HepG2 (cell line): ENCODE measurements at regions not wholly inside any gene's neighbourhood (a gene's known extent, or its start where the extent isn't known, plus 50 kb on each side); places are given as distances from the start of the nearest gene placed in this dataset.

ENCODE experiments used
- ATAC-seq: fragments of 200-7000 bp; cut with Tn5 transposase; 3 replicates; pipeline ENCODE4 v1.9.1; 2020; ENCODE audit warnings: mild to moderate bottlenecking, moderate library complexity
- BruUV-seq: library from RNA; stranded (reverse); fragments of 400-500 nt; replicated peaks from 2 replicates; lab custom pipeline; 2021; lab: Mats Ljungman, UMichigan
- CTCF ChIA-PET: fragments of 300-600 bp; formaldehyde crosslinking; extraction: SDS; loops from one replicate; lab custom pipeline; 2021; ENCODE audit warnings: low total read pairs, inconsistent platforms, low intra/inter-chr PET ratio; lab: Yijun Ruan, JAX
- POLR2A ChIA-PET: fragments of 350-600 bp; sonication (Branson Sonifier 250); formaldehyde crosslinking; loops from one replicate; lab custom pipeline; 2020; ENCODE audit warnings: antibody characterized with exemption, inconsistent platforms; lab: Yijun Ruan, JAX
- DNase-seq: peaks from one replicate; pipeline ENCODE4 v3.0.0-alpha.2; 2015; ENCODE audit warnings: low spot score
- FAIRE-seq: peaks from 3 replicates; lab custom pipeline; 2011; peaks lifted over from hg19 to GRCh38; lab: Jason Lieb, UNC
- H2AFZ ChIP-seq: one replicate; pipeline ENCODE4 v1.6.1; 2011; ENCODE audit warnings: low read length, inconsistent platforms
- H3K27ac ChIP-seq: fragments of 300-600 bp; 3 replicates; pipeline ENCODE4 v1.8.0; 2011; ENCODE audit warnings: mixed run types, mild to moderate bottlenecking, mixed read lengths, low read length, inconsistent platforms; ENCODE audit not compliant: insufficient read depth; ENCODE audit errors: extremely low read length
- H3K27me3 ChIP-seq, 2 experiments: fragments of 200-600 bp in 1 of 2; 2 replicates in 1 of 2; 3 replicates in 1 of 2; pipeline versions ENCODE4 v1.6.0 to v1.8.0; 2011; ENCODE audit warnings: low read length in 2 of 2, mild to moderate bottlenecking in 2 of 2, moderate library complexity in 2 of 2, inconsistent platforms in 1 of 2; ENCODE audit not compliant: insufficient read depth in 2 of 2, control insufficient read depth in 1 of 2
- H3K36me3 ChIP-seq, 2 experiments: fragments of 200-600 bp in 1 of 2; replicated peaks in 1 of 2; 2 replicates in 1 of 2; 3 replicates in 1 of 2; pipeline versions ENCODE4 v1.5.1 to v1.8.0; 2011; ENCODE audit warnings: low read length in 2 of 2, inconsistent platforms in 1 of 2; ENCODE audit not compliant: insufficient read depth in 2 of 2, control insufficient read depth in 1 of 2
- H3K4me1 ChIP-seq: 2 replicates; pipeline ENCODE4 v1.5.1; 2012; ENCODE audit warnings: low read length, inconsistent platforms; ENCODE audit not compliant: insufficient read depth
- H3K4me2 ChIP-seq: 2 replicates; pipeline ENCODE4 v1.6.0; 2011; ENCODE audit warnings: low read depth, low read length, inconsistent platforms
- H3K4me3 ChIP-seq, 3 experiments: fragments of 200-600 bp in 1 of 3; sonication (generic), shearing (Covaris generic) in 1 of 3; replicated peaks in 1 of 3; 2 replicates each; pipeline ENCODE4 v1.5.1; 2011 to 2016; ENCODE audit warnings: low read length in 3 of 3, inconsistent platforms in 2 of 3, low read depth in 2 of 3, mild to moderate bottlenecking in 2 of 3, control low read depth in 1 of 3, mixed read lengths in 1 of 3; ENCODE audit not compliant: insufficient read depth in 1 of 3
- H3K79me2 ChIP-seq: one replicate; pipeline ENCODE4 v1.6.1; 2011; ENCODE audit warnings: low read length, inconsistent platforms; ENCODE audit not compliant: insufficient read depth
- H3K9ac ChIP-seq: 2 replicates; pipeline ENCODE4 v1.6.0; 2011; ENCODE audit warnings: mild to moderate bottlenecking, low read depth, low read length, inconsistent platforms; ENCODE audit not compliant: insufficient read depth
- H3K9me3 ChIP-seq: 2 replicates; pipeline ENCODE4 v1.5.1; 2012; ENCODE audit warnings: mild to moderate bottlenecking, low read length
- H4K20me1 ChIP-seq: 2 replicates; pipeline ENCODE4 v1.6.0; 2011; ENCODE audit warnings: inconsistent platforms, mild to moderate bottlenecking, low read length, moderate library complexity; ENCODE audit not compliant: insufficient read depth
- CC2D1A ChIP-seq: sonication (generic); formaldehyde crosslinking; IDR thresholded peaks from 2 replicates; pipeline ENCODE4 v1.8.1; 2023; ENCODE audit warnings: mild to moderate bottlenecking, missing genetic modification reagents
- CENPT ChIP-seq: sonication (generic); formaldehyde crosslinking; IDR thresholded peaks from 2 replicates; pipeline ENCODE4 v1.8.0; 2022; ENCODE audit warnings: low read depth, mild to moderate bottlenecking, moderate library complexity, missing genetic modification reagents
- ELF1 ChIP-seq: sonication (generic); formaldehyde crosslinking; IDR thresholded peaks from 2 replicates; pipeline ENCODE4 v1.4.0; 2020; ENCODE audit warnings: missing genetic modification reagents
- ERF ChIP-seq: IDR thresholded peaks from 2 replicates; pipeline ENCODE4 v1.6.1; 2018; ENCODE audit warnings: missing biosample characterization, missing genetic modification reagents
- IRX3 ChIP-seq: sonication (generic); formaldehyde crosslinking; IDR thresholded peaks from 2 replicates; pipeline ENCODE4 v1.8.1; 2023; ENCODE audit warnings: mild to moderate bottlenecking, low read depth, missing genetic modification reagents, borderline replicate concordance
- KDM6A ChIP-seq: IDR thresholded peaks from 2 replicates; pipeline ENCODE4 v1.6.1; 2016; ENCODE audit warnings: low read depth
- MLXIP ChIP-seq: sonication (generic); formaldehyde crosslinking; IDR thresholded peaks from 2 replicates; pipeline ENCODE4 v1.9.0; 2021; ENCODE audit warnings: missing genetic modification reagents, borderline replicate concordance
- SNAI1 ChIP-seq: sonication (generic); formaldehyde crosslinking; IDR thresholded peaks from 2 replicates; pipeline ENCODE4 v1.5.0; 2020; ENCODE audit warnings: mild to moderate bottlenecking, missing genetic modification reagents, borderline replicate concordance
- SPEN ChIP-seq: sonication (generic); formaldehyde crosslinking; IDR thresholded peaks from 2 replicates; pipeline ENCODE4 v1.5.1; 2020; ENCODE audit warnings: low read depth, mild to moderate bottlenecking, missing genetic modification reagents
- STAT5B ChIP-seq: sonication (generic); formaldehyde crosslinking; IDR thresholded peaks from 2 replicates; pipeline ENCODE4 v1.4.0; 2020; ENCODE audit warnings: missing genetic modification reagents
- TCF7 ChIP-seq: sonication (generic); IDR thresholded peaks from 2 replicates; pipeline ENCODE4 v1.6.1; 2016; ENCODE audit warnings: antibody characterized with exemption, low read depth
- ZNF160 ChIP-seq: sonication (generic); formaldehyde crosslinking; IDR thresholded peaks from 2 replicates; pipeline ENCODE4 v1.8.0; 2022; ENCODE audit warnings: mild to moderate bottlenecking, inconsistent platforms, missing genetic modification reagents
- ZNF224 ChIP-seq: sonication (generic); formaldehyde crosslinking; IDR thresholded peaks from 2 replicates; pipeline ENCODE4 v1.5.0; 2020; ENCODE audit warnings: mild to moderate bottlenecking, missing genetic modification reagents
- WGBS: methylation state at CpG from one replicate; pipeline ENCODE4 v1.1.6; 2017; ENCODE audit warnings: low lambda C conversion rate; 5-methylcytosine and 5-hydroxymethylcytosine counted together
- in situ Hi-C: cut with HindIII; loops from 2 replicates; pipeline ENCODE4 v1.10.0; 2017; ENCODE audit warnings: low pct_unique_long_range_greater_than_20kb; ENCODE audit not compliant: extremely low pct_ligation_motif_present
- intact Hi-C: fragments of 100-400 bp; cut with micrococcal nuclease; formaldehyde crosslinking; loops from one replicate; pipeline ENCODE4 v1.10.0; 2022; ENCODE audit not compliant: unreplicated experiment
- TF ChIP-seq, protein P1 (sequence below): sonication (generic); formaldehyde crosslinking; IDR thresholded peaks from 2 replicates; pipeline ENCODE4 v1.4.0; 2020; ENCODE audit warnings: missing genetic modification reagents; ENCODE audit errors: not compliant biosample characterization
- TF ChIP-seq, protein P2 (sequence below): sonication (generic); formaldehyde crosslinking; IDR thresholded peaks from 2 replicates; pipeline ENCODE4 v1.8.1; 2023; ENCODE audit warnings: missing genetic modification reagents, inconsistent platforms, borderline replicate concordance

- TF ChIP-seq SNAI1 (CRISPR knock-in tag) (no peak), SPEN (no peak), ZNF224 (no peak), ELF1 (CRISPR knock-in tag) (no peak), CC2D1A (CRISPR knock-in tag) (no peak), ERF (CRISPR knock-in tag) (no peak), IRX3 (CRISPR knock-in tag) (no peak), KDM6A (CRISPR knock-in tag) (no peak), ZNF160 (CRISPR knock-in tag) (no peak), TCF7 (no peak), CENPT (CRISPR knock-in tag) (no peak), MLXIP (CRISPR knock-in tag) (no peak), STAT5B (CRISPR knock-in tag) (no peak)
- TF ChIP-seq, protein P1, sequence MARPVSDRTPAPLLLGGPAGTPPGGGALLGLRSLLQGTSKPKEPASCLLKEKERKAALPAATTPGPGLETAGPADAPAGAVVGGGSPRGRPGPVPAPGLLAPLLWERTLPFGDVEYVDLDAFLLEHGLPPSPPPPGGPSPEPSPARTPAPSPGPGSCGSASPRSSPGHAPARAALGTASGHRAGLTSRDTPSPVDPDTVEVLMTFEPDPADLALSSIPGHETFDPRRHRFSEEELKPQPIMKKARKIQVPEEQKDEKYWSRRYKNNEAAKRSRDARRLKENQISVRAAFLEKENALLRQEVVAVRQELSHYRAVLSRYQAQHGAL (CRISPR knock-in tag) = no peak
- TF ChIP-seq, protein P2, sequence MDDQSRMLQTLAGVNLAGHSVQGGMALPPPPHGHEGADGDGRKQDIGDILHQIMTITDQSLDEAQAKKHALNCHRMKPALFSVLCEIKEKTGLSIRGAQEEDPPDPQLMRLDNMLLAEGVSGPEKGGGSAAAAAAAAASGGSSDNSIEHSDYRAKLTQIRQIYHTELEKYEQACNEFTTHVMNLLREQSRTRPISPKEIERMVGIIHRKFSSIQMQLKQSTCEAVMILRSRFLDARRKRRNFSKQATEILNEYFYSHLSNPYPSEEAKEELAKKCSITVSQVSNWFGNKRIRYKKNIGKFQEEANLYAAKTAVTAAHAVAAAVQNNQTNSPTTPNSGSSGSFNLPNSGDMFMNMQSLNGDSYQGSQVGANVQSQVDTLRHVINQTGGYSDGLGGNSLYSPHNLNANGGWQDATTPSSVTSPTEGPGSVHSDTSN (CRISPR knock-in tag) = no peak
- BruUV-seq = no TSS peak
- no peak overlapping the region for H3K4me2 ChIP-seq
- 7% methylated on average over 6 of the region's 6 CpGs for WGBS
- H3K9ac ChIP-seq = no peak overlapping the region
- ChIA-PET CTCF (no interaction called here), POLR2A (no interaction called here)
- H3K36me3 ChIP-seq = no peaks in the 10 kb centered on the region
- in situ Hi-C loops = no loop called here
- H3K4me3 ChIP-seq = no peak overlapping the region
- no peaks in the 10 kb centered on the region for H4K20me1 ChIP-seq
- H2AFZ ChIP-seq = no peak overlapping the region
- intact Hi-C loops = no loop called here
- ATAC-seq (no peak), FAIRE-seq (no peak), DNase-seq (no peak)
- no peaks in the 10 kb centered on the region for H3K4me1 ChIP-seq
- no peaks in the 10 kb centered on the region for H3K9me3 ChIP-seq
- no peaks in the 10 kb centered on the region for H3K79me2 ChIP-seq
- H3K27me3 ChIP-seq = no peaks in the 10 kb centered on the region; a peak in 1 of 5 replicates
- H3K27ac ChIP-seq = no peak overlapping the region
Measured at GRCh38 chr18:985212-985661, 80.6 kb downstream of the ADCYAP1 start.
